K562 (cell line): ENCODE measurements at regions not wholly inside any gene's neighbourhood (a gene's known extent, or its start where the extent isn't known, plus 50 kb on each side); places are given as distances from the start of the nearest gene placed in this dataset.

Source experiments
- ATAC-seq: fragments of 200-7000 bp; cut with Tn5 transposase; 3 replicates; pipeline ENCODE4 v1.9.1; 2020; ENCODE audit warnings: moderate library complexity
- BruUV-seq: library from RNA; stranded (reverse); fragments of 400-500 nt; replicated peaks from 2 replicates; lab custom pipeline; 2021; lab: Mats Ljungman, UMichigan
- CTCF ChIA-PET: fragments of 300-600 bp; formaldehyde crosslinking; extraction: SDS; loops from one replicate; lab custom pipeline; 2021; ENCODE audit warnings: low intra/inter-chr PET ratio; lab: Yijun Ruan, JAX
- POLR2A ChIA-PET: fragments of 300-600, 350-650 bp; sonication (Branson Sonifier 250); formaldehyde crosslinking; extraction: SDS; loops from one replicate; lab custom pipeline; 2021; ENCODE audit warnings: antibody characterized with exemption, inconsistent platforms; lab: Yijun Ruan, JAX
- DNase-seq, 4 experiments: peaks; one replicate each; pipeline versions ENCODE4 v3.0.0 to v3.0.0-alpha.2; 2011 to 2018; ENCODE audit warnings: low spot score in 3 of 4, mixed read lengths in 3 of 4; ENCODE audit errors: extremely low read depth in 1 of 4
- FAIRE-seq: peaks from 2 replicates; lab custom pipeline; 2011; peaks lifted over from hg19 to GRCh38; lab: Jason Lieb, UNC
- H2AFZ ChIP-seq: 2 replicates; pipeline ENCODE4 v1.6.0; 2011; ENCODE audit warnings: low read depth, low read length, control low read depth, inconsistent platforms
- H3K27ac ChIP-seq: fragments of 200-600 bp; 3 replicates; pipeline ENCODE4 v1.8.0; 2011; ENCODE audit warnings: low read depth, mild to moderate bottlenecking, control low read depth, inconsistent platforms, low read length, moderate library complexity, mixed read lengths; ENCODE audit errors: extremely low read depth
- H3K27me3 ChIP-seq, 2 experiments: fragments of 300-600 bp in 1 of 2; 2 replicates in 1 of 2; 3 replicates in 1 of 2; pipeline versions ENCODE4 v1.6.0 to v1.8.0; 2011; ENCODE audit warnings: inconsistent platforms in 2 of 2, low read length in 2 of 2, mild to moderate bottlenecking in 1 of 2, mixed read lengths in 1 of 2, moderate library complexity in 1 of 2; ENCODE audit not compliant: control insufficient read depth in 2 of 2, insufficient read depth in 2 of 2
- H3K36me3 ChIP-seq: fragments of 300-600 bp; 3 replicates; pipeline ENCODE4 v1.8.0; 2011; ENCODE audit warnings: mild to moderate bottlenecking, low read length, inconsistent platforms; ENCODE audit not compliant: control insufficient read depth, insufficient read depth
- H3K4me1 ChIP-seq, 2 experiments: fragments of 200-600 bp in 1 of 2; replicated peaks in 1 of 2; 2 replicates in 1 of 2; 3 replicates in 1 of 2; pipeline versions ENCODE4 v1.5.1 to v1.8.0; 2011; ENCODE audit warnings: inconsistent platforms in 2 of 2, low read length in 2 of 2, mild to moderate bottlenecking in 1 of 2, mixed read lengths in 1 of 2, moderate library complexity in 1 of 2; ENCODE audit not compliant: control insufficient read depth in 2 of 2, insufficient read depth in 2 of 2
- H3K4me2 ChIP-seq: 2 replicates; pipeline ENCODE4 v1.6.1; 2011; ENCODE audit warnings: low read length, control low read depth, inconsistent platforms, mixed read lengths; ENCODE audit not compliant: insufficient read depth
- H3K4me3 ChIP-seq: fragments of 200-600 bp; sonication (generic), shearing (Covaris generic); 2 replicates; pipeline ENCODE4 v1.5.1; 2016; ENCODE audit warnings: control low read depth, inconsistent platforms
- H3K79me2 ChIP-seq: fragments of 200-600 bp; 3 replicates; pipeline ENCODE4 v1.8.0; 2011; ENCODE audit warnings: low read length, inconsistent platforms; ENCODE audit not compliant: control insufficient read depth, insufficient read depth
- H3K9ac ChIP-seq, 2 experiments: 2 replicates each; pipeline versions ENCODE4 v1.6.0 to v1.6.1; 2011; ENCODE audit warnings: low read depth in 2 of 2, low read length in 2 of 2, control low read depth in 1 of 2, inconsistent platforms in 1 of 2, mild to moderate bottlenecking in 1 of 2, mixed read lengths in 1 of 2; ENCODE audit not compliant: insufficient read depth in 1 of 2
- H3K9me1 ChIP-seq: one replicate; pipeline ENCODE4 v1.6.0; 2011; ENCODE audit warnings: inconsistent platforms, mild to moderate bottlenecking, low read length, moderate library complexity; ENCODE audit not compliant: control insufficient read depth, insufficient read depth
- H3K9me3 ChIP-seq: replicated peaks from 2 replicates; pipeline ENCODE4 v1.5.1; 2011; ENCODE audit warnings: low read depth, low read length, inconsistent platforms; ENCODE audit not compliant: control insufficient read depth, insufficient read depth
- H4K20me1 ChIP-seq: replicated peaks from 2 replicates; pipeline ENCODE4 v1.6.1; 2011; ENCODE audit warnings: low read length, inconsistent platforms, mixed read lengths; ENCODE audit not compliant: control insufficient read depth, insufficient read depth
- FOXM1 ChIP-seq, 2 experiments: fragments of 450-650 bp in 1 of 2; sonication (generic) in 1 of 2; formaldehyde crosslinking in 1 of 2; IDR thresholded peaks; 2 replicates each; pipeline versions ENCODE4 v1.6.1 to v1.9.0; 2017 to 2022; ENCODE audit warnings: low read depth in 2 of 2, mild to moderate bottlenecking in 2 of 2, missing genetic modification reagents in 1 of 2, moderate library complexity in 1 of 2
- KHSRP ChIP-seq: fragments of 450-650 bp; IDR thresholded peaks from 2 replicates; pipeline ENCODE4 v1.6.1; 2017
- MAFG ChIP-seq: fragments of 450-650 bp; conservative IDR thresholded peaks from 2 replicates; pipeline ENCODE4 v1.6.1; 2016; ENCODE audit warnings: missing genetic modification characterization, missing compliant biosample characterization
- MECOM ChIP-seq: fragments of 250-450 bp; sonication (Bioruptor Pico); IDR thresholded peaks from 2 replicates; pipeline ENCODE4 v1.8.0; 2022; ENCODE audit warnings: inconsistent platforms
- NRF1 ChIP-seq, 2 experiments: fragments of 450-650 bp; IDR thresholded peaks in 1 of 2; conservative IDR thresholded peaks in 1 of 2; 2 replicates each; pipeline ENCODE4 v1.6.1; 2014; ENCODE audit warnings: mild to moderate bottlenecking in 2 of 2
- TAF9B ChIP-seq: fragments of 450-650 bp; IDR thresholded peaks from 2 replicates; pipeline ENCODE4 v1.6.1; 2018; ENCODE audit warnings: mild to moderate bottlenecking; ENCODE audit not compliant: partially characterized antibody
- WHSC1 ChIP-seq: IDR thresholded peaks from one replicate; pipeline ENCODE4 v1.6.1; 2012; ENCODE audit warnings: low read length, control low read depth, inconsistent platforms
- ZNF445 ChIP-seq: fragments of 250-450 bp; sonication (Bioruptor Pico); IDR thresholded peaks from 2 replicates; pipeline ENCODE4 v1.4.0; 2020; ENCODE audit warnings: low read depth, mild to moderate bottlenecking, moderate library complexity
- ZNF589 ChIP-seq: fragments of 200-800 bp; sonication (Bioruptor generic); IDR thresholded peaks from 2 replicates; pipeline ENCODE4 v1.6.1; 2016; ENCODE audit warnings: low read depth, missing genetic modification characterization, missing compliant biosample characterization
- ZNF785 ChIP-seq: fragments of 250-450 bp; sonication (Bioruptor Pico); IDR thresholded peaks from 2 replicates; pipeline ENCODE4 v1.4.0; 2020; ENCODE audit warnings: mild to moderate bottlenecking
- WGBS: fragments of 100-300 bp; shearing (Covaris generic); methylation state at CpG from one replicate; pipeline ENCODE4 v1.1.6; 2016; ENCODE audit warnings: low coverage, mixed read lengths; ENCODE audit not compliant: insufficient coverage; ENCODE audit errors: missing lambda C conversion rate; 5-methylcytosine and 5-hydroxymethylcytosine counted together
- in situ Hi-C: fragments of 300-500 bp; cut with MboI; formaldehyde crosslinking; loops from 4 replicates; pipeline ENCODE4 v1.15.0; 2018; ENCODE audit warnings: inconsistent platforms, mixed read lengths
- intact Hi-C: fragments of 100-400 bp; cut with micrococcal nuclease; formaldehyde crosslinking; loops from 2 replicates; pipeline ENCODE4 v1.14.2; 2022
- TF ChIP-seq, protein P1 (sequence below), 2 experiments: fragments of 450-650 bp in 1 of 2; sonication (generic) in 1 of 2; formaldehyde crosslinking; conservative IDR thresholded peaks; 2 replicates each; pipeline versions ENCODE4 v1.4.0 to v1.8.1; 2020 to 2022; ENCODE audit warnings: mild to moderate bottlenecking in 1 of 2, missing genetic modification reagents in 1 of 2

DNA sequence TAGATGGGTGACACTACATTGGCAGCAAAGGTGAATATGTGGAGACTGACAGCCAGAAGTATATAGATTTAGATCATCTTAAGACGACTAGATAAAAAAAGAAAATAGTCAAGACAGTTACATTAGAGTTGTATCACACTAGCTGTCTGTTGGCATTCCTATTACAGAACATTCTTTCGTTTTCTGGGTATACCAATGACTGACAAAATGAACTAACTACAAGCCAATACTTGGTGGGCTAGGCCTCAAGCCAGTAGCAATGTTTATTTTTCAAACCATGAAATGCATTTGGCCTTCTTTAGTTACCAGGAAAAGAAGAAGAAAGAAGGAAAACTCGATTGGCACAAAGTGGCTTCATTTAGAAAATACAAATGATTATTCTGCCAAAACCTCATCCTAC lies 944.9 kb upstream of the ZEB2 start:
- H2AFZ ChIP-seq: peak overlapping the region; percentile 57
- CTCF ChIA-PET: no interaction called here
- no peaks in the 10 kb centered on the region for H3K27me3 ChIP-seq
- FAIRE-seq (no peak), ATAC-seq (no peak), DNase-seq (no peak)
- BruUV-seq: no TSS peak
- H4K20me1 ChIP-seq: no peaks in the 10 kb centered on the region
- no peaks in the 10 kb centered on the region for H3K79me2 ChIP-seq
- no peaks in the 10 kb centered on the region for H3K36me3 ChIP-seq
- no peak overlapping the region for H3K4me2 ChIP-seq
- no peaks in the 10 kb centered on the region for H3K9me1 ChIP-seq
- H3K4me3 ChIP-seq: no peak overlapping the region
- H3K27ac ChIP-seq: no peak overlapping the region
- H3K9ac ChIP-seq: no peak overlapping the region
- 17% methylated on average over 3 of the region's 3 CpGs for WGBS
- intact Hi-C loops (no loop called here), in situ Hi-C loops (no loop called here)
- POLR2A ChIA-PET: no interaction called here
- H3K9me3 ChIP-seq: no peaks in the 10 kb centered on the region
- no peak for TF ChIP-seq TAF9B
- TF ChIP-seq ZNF589: no peak
- no peak for TF ChIP-seq MECOM (CRISPR knock-in tag)
- no peak for TF ChIP-seq NRF1 (conservative IDR thresholded peaks at IDR 0.05 in 1 of 2, IDR thresholded peaks at IDR 0.05 in 1 of 2)
- no peak for TF ChIP-seq WHSC1
- TF ChIP-seq ZNF445: no peak
- TF ChIP-seq KHSRP: no peak
- no peak for TF ChIP-seq MAFG
- no peaks in the 10 kb centered on the region for H3K4me1 ChIP-seq

DNA sequence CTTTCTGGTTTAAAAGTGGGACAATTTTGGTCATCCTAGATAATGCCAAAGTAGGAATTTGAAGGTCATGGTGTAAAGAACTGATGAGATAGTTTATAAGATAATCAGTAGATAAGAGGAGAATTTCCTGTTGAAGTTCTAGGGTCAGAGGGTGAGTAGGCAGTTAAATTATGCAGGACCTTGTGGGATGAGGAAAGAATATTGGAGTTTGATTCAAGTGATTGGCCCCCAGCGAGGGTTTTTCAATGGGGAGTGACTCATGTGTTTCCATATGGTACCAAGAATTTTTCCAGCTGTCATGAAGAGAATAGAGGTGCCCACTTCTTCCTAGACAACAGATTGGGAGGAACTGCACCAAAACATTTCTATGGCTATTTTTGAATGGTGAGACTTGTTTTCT lies 940.2 kb upstream of the ZEB2 start:
- WGBS: 50% methylated on average over 1 of the region's 1 CpG
- H3K9me3 ChIP-seq: no peaks in the 10 kb centered on the region
- in situ Hi-C loops (no loop called here), intact Hi-C loops (no loop called here)
- no peaks in the 10 kb centered on the region for H3K9me1 ChIP-seq
- no peak overlapping the region for H3K4me2 ChIP-seq
- no peaks in the 10 kb centered on the region for H3K27me3 ChIP-seq
- no TSS peak for BruUV-seq
- H3K4me3 ChIP-seq: no peak overlapping the region
- CTCF ChIA-PET: no interaction called here
- H3K4me1 ChIP-seq: no peaks in the 10 kb centered on the region
- DNase-seq (no peak), FAIRE-seq (no peak), ATAC-seq (no peak)
- H4K20me1 ChIP-seq: no peaks in the 10 kb centered on the region
- no peak overlapping the region for H2AFZ ChIP-seq
- POLR2A ChIA-PET: no interaction called here
- TF ChIP-seq FOXM1 (IDR thresholded peaks at IDR 0.05; ENCODE audit: low read depth) (no peak), FOXM1 (CRISPR knock-in tag; IDR thresholded peaks at IDR 0.05; ENCODE audit: low read depth) (no peak), ZNF785 (CRISPR knock-in tag) (no peak)
- TF ChIP-seq, protein P1, sequence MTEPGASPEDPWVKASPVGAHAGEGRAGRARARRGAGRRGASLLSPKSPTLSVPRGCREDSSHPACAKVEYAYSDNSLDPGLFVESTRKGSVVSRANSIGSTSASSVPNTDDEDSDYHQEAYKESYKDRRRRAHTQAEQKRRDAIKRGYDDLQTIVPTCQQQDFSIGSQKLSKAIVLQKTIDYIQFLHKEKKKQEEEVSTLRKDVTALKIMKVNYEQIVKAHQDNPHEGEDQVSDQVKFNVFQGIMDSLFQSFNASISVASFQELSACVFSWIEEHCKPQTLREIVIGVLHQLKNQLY (CRISPR knock-in tag; conservative IDR thresholded peaks at IDR 0.05): no peak
- H3K27ac ChIP-seq: no peak overlapping the region
- no peaks in the 10 kb centered on the region for H3K79me2 ChIP-seq
- no peak overlapping the region for H3K9ac ChIP-seq
- no peaks in the 10 kb centered on the region for H3K36me3 ChIP-seq
